ENCODE measurements at regions not wholly inside any gene's neighbourhood (a gene's known extent, or its start where the extent isn't known, plus 50 kb on each side); places are given as distances from the start of the nearest gene placed in this dataset.

DNA sequence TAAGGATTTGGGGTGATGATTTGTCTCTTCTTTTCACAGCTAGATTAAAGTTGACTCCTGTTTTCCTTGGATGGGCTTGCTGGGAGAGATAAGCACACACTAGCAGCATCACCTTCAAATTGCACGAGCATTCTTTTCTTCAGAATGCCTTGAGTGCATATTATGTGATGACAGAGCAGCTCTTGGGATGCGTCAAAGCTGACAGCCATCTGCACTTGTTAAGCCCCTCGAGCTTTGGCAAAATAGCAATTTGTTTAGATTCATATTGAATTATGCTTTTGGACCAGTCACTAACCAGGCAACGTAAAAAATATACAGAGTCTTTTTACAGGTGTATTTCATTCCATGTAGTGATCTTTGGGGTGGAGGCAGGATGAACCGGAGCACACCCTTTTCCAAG, 407.0 kb downstream of the FUT8 start:
- Histone ChIP-seq H3K4me3 (no peak overlapping the region), H3K36me3 (no peaks in the 10 kb centered on the region), H3K4me1 (peaks cover 0 to 3% (median under 1%) of the 10 kb centered on the region in 6 donors), H3K27ac (no peak overlapping the region), H3K27me3 (replicated peaks in 1 of 7) (no peaks in the 10 kb centered on the region), H3K9me3 (no peaks in the 10 kb centered on the region)
- intact Hi-C loops (cut with DNase I; ENCODE audit: low total_unique reads): no loop called here
- DNase-seq: no peak
- WGBS, 5 donors: 82 to 87% (median 83%) methylated on average over 5 of the region's 5 CpGs
- TF ChIP-seq POLR2A (IDR thresholded peaks at IDR 0.05): no peak
- no peak for TF ChIP-seq CTCF (IDR thresholded peaks at IDR 0.05 in 8 of 11, conservative IDR thresholded peaks at IDR 0.05 in 3 of 11)
- TF ChIP-seq POLR2AphosphoS5 (IDR thresholded peaks at IDR 0.05): no peak

DNA sequence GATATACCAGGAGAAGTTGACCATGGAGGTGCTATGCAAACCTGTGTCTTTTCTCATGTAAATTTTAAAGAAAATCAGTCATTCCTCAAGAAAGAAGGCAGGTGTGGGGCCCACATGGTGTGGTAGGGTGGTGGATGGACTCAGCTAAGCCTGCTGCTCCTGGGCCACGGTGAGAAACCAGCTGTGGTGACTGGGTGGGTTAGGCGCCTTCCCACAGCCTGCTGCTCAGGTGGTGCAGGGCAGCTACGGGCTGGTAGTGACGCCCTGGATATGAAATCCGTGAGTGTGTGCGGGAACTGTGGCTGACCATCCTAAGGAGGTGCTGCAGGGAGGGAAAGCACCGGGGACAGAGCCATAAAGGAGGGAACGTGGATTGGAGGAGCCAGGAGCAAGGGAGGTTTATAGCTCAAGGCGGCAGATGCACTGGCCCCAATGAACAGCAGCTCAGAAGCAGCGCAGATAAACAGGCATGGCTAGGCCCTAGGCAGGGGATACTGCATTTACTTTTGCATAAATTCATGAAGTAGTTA, 408.8 kb downstream of the FUT8 start:
- intact Hi-C loops (cut with DNase I; ENCODE audit: low total_unique reads): loop anchor here (5.0 kb wide), 2 partner anchors 404 to 659 kb away; no protein-coding TSS in a partner anchor
- H3K27ac ChIP-seq: no peak overlapping the region
- WGBS, 5 donors: 84 to 93% (median 88%) methylated on average over 10 of the region's 10 CpGs
- H3K36me3 ChIP-seq: no peaks in the 10 kb centered on the region
- peaks cover 0 to 6% (median 2%) of the 10 kb centered on the region in 6 donors for H3K4me1 ChIP-seq
- H3K9me3 ChIP-seq: no peaks in the 10 kb centered on the region
- DNase-seq: no peak
- H3K4me3 ChIP-seq: no peak overlapping the region
- TF ChIP-seq CTCF (IDR thresholded peaks at IDR 0.05 in 8 of 11, conservative IDR thresholded peaks at IDR 0.05 in 3 of 11): no peak
- TF ChIP-seq POLR2AphosphoS5 (IDR thresholded peaks at IDR 0.05): no peak
- no peak for TF ChIP-seq POLR2A (IDR thresholded peaks at IDR 0.05)
- H3K27me3 ChIP-seq (replicated peaks in 1 of 7): no peaks in the 10 kb centered on the region

DNA sequence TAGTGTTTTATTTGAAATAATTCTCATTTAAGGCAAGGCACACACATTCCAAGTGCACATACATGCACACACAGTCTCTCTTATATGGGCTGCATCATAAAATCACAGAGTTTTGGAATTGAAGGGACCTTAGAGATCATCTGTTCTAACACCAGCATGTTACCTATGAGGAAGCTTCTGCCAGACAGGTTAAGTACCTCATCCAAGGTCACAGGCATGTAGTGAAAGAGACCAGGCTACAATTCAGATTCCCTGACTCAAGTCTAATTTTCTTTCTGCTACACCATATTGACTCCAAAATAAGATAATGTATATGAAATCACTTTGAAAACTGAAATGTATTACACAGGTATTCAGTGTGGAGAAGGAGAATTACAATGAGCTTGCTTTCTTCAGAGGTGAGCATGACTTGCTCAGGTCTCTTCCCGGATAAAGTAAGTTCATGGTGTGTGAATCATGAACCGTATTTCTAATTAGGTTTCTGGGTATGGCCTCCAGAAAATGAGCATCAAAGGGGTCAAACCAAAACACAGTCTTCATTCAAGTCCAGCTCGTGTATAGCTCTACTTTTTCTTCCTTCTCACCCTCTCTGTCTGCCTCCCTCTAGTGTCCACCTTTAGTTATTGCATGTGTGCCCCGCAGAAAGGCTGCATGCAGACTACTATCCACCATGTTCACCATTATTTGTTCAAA, 411.9 kb downstream of the FUT8 start:
- Histone ChIP-seq H3K4me1 (peaks cover 0 to 6% (median 2%) of the 10 kb centered on the region in 6 donors), H3K36me3 (no peaks in the 10 kb centered on the region), H3K4me3 (no peak overlapping the region), H3K9me3 (no peaks in the 10 kb centered on the region), H3K27ac (no peak overlapping the region), H3K27me3 (replicated peaks in 1 of 7) (no peaks in the 10 kb centered on the region)
- DNase-seq: no peak
- TF ChIP-seq CTCF (IDR thresholded peaks at IDR 0.05 in 8 of 11, conservative IDR thresholded peaks at IDR 0.05 in 3 of 11) (peak; percentile 82 to 96 (median 92)), POLR2AphosphoS5 (IDR thresholded peaks at IDR 0.05) (no peak)
- WGBS, 5 donors: 28 to 38% (median 31%) methylated on average over 4 of the region's 4 CpGs
- intact Hi-C loops (cut with DNase I; ENCODE audit: low total_unique reads): loop anchor here (5.0 kb wide), 2 partner anchors 407 to 662 kb away; no protein-coding TSS in a partner anchor

GRCh38 chr14:65824978-65825299, 412.4 kb downstream of the FUT8 start:
- H3K27ac ChIP-seq: no peak overlapping the region
- H3K27me3 ChIP-seq (replicated peaks in 1 of 7): no peaks in the 10 kb centered on the region
- no peak for DNase-seq
- 7 to 18% (median 10%) methylated on average over 2 of the region's 2 CpGs for WGBS, 5 donors
- H3K36me3 ChIP-seq: no peaks in the 10 kb centered on the region
- TF ChIP-seq CTCF (IDR thresholded peaks at IDR 0.05 in 8 of 11, conservative IDR thresholded peaks at IDR 0.05 in 3 of 11) (peak in 6 of 11 experiments; percentile 3 to 50 (median 30)), POLR2AphosphoS5 (IDR thresholded peaks at IDR 0.05) (no peak), POLR2A (IDR thresholded peaks at IDR 0.05) (no peak)
- H3K4me1 ChIP-seq: peaks cover 0 to 6% (median 2%) of the 10 kb centered on the region in 6 donors
- intact Hi-C loops (cut with DNase I; ENCODE audit: low total_unique reads): loop anchor here (5.0 kb wide), 2 partner anchors 408 to 663 kb away; no protein-coding TSS in a partner anchor
- no peak overlapping the region for H3K4me3 ChIP-seq
- H3K9me3 ChIP-seq: no peaks in the 10 kb centered on the region
